Kidney epithelial cell (primary cell): ENCODE measurements at regions not wholly inside any gene's neighbourhood (a gene's known extent, or its start where the extent isn't known, plus 50 kb on each side); places are given as distances from the start of the nearest gene placed in this dataset.

Experiments
- DNase-seq: peaks from one replicate; pipeline ENCODE4 v3.0.0-alpha.2; 2010; ENCODE audit warnings: low read depth
- H3K27me3 ChIP-seq: 2 replicates; pipeline ENCODE4 v1.6.0; 2011; ENCODE audit warnings: low read length; ENCODE audit not compliant: control insufficient read depth, insufficient read depth
- H3K36me3 ChIP-seq: 2 replicates; pipeline ENCODE4 v1.5.1; 2011; ENCODE audit warnings: low read length; ENCODE audit not compliant: control insufficient read depth, insufficient read depth
- H3K4me3 ChIP-seq: 2 replicates; pipeline ENCODE4 v1.5.1; 2011; ENCODE audit warnings: low read depth, mild to moderate bottlenecking, control low read depth, low read length
- TF ChIP-seq, protein P1 (sequence below): IDR thresholded peaks from 2 replicates; pipeline ENCODE4 v1.5.1; 2011; ENCODE audit warnings: mild to moderate bottlenecking, moderate library complexity, low read length, control low read depth, inconsistent platforms; ENCODE audit not compliant: insufficient read depth, poor library complexity, severe bottlenecking

DNA sequence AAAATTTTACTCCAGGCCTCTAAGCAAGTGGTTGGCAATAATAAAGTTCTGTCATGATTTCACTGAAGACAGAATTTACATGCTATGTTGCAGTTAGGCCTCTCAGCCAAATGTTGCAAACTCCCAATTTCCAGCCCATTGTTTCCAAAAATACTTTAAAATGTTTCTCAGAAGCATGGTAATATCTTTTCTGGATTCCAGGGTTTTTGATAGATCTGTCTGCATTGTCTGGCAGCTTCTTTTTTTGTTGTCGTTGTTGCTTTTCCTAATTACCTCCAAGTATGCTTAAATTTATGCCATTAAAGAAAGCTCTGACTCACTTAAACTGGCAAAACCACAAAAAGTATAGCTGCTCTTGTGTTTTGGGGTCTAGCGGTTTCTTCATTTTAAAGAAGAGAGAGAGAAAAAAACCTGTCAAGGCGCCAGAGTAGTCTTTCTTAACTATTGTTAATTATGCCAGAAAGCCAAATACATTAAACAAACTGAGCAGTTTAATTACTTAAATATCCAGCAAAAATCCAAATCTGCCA, 97.0 kb downstream of the AGTR2 start:
- TF ChIP-seq, protein P1, sequence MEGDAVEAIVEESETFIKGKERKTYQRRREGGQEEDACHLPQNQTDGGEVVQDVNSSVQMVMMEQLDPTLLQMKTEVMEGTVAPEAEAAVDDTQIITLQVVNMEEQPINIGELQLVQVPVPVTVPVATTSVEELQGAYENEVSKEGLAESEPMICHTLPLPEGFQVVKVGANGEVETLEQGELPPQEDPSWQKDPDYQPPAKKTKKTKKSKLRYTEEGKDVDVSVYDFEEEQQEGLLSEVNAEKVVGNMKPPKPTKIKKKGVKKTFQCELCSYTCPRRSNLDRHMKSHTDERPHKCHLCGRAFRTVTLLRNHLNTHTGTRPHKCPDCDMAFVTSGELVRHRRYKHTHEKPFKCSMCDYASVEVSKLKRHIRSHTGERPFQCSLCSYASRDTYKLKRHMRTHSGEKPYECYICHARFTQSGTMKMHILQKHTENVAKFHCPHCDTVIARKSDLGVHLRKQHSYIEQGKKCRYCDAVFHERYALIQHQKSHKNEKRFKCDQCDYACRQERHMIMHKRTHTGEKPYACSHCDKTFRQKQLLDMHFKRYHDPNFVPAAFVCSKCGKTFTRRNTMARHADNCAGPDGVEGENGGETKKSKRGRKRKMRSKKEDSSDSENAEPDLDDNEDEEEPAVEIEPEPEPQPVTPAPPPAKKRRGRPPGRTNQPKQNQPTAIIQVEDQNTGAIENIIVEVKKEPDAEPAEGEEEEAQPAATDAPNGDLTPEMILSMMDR, result no peak
- H3K4me3 ChIP-seq, result no peak overlapping the region
- H3K27me3 ChIP-seq, result no peaks in the 10 kb centered on the region
- DNase-seq, result no peak
- H3K36me3 ChIP-seq, result no peaks in the 10 kb centered on the region

- Histone ChIP-seq H3K4me3 (no peak overlapping the region), H3K27me3 (no peaks in the 10 kb centered on the region), H3K36me3 (no peaks in the 10 kb centered on the region)
- TF ChIP-seq, protein P1, result no peak
- DNase-seq, result peak; percentile 72
Measured at GRCh38 chrX:116272322-116272721, 101.8 kb downstream of the AGTR2 start.

- Histone ChIP-seq H3K4me3 (no peak overlapping the region), H3K27me3 (no peaks in the 10 kb centered on the region), H3K36me3 (no peaks in the 10 kb centered on the region)
- TF ChIP-seq, protein P1, result no peak
- DNase-seq, result no peak
Measured at GRCh38 chrX:116272861-116273260, 102.3 kb downstream of the AGTR2 start.

- DNase-seq, result no peak
- Histone ChIP-seq H3K27me3 (no peaks in the 10 kb centered on the region), H3K36me3 (no peaks in the 10 kb centered on the region), H3K4me3 (no peak overlapping the region)
- TF ChIP-seq, protein P1, result no peak
Measured at GRCh38 chrX:116276261-116276660, 105.7 kb downstream of the AGTR2 start.

DNA sequence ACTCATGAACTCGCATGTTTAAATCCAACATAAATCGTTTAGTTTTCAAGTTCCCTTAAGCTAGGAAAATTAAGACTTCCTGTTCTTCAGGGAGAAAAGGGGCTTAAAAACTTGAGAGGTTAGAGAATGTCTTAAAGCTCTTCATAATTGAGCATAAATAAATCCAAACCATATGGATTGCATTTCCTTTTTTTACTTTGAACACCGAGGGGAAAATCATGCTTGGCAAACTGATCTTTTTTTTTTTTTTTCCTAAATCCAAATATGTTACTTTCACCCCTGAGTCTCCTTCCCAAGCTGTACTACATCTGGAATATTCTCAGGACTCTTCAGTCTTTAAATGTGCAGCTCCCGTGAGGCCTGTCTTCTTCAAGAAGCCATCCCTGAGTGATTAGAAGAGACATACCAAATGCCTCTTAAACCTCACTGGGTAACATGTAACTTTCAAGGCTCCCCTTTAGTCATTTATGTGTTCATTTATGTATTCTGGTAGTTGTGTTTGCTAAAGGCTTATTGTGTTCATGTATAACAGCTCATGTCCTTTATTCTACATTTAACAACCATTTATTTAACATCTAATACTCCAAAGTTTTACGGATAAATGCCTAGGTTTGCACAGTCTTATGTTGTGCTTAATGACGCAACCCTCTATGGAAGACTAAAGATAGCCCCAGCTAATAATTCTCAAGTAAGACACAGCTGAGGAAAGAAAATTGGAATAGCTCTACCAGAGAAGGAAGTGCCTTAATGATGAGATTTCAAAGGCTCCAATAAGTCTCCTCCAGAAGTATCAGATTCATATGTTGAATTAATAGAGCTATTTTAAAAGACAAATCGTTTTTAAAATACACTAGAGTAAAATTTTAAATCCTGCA, 107.0 kb downstream of the AGTR2 start:
- H3K36me3 ChIP-seq, result no peaks in the 10 kb centered on the region
- no peak for DNase-seq
- no peak overlapping the region for H3K4me3 ChIP-seq
- TF ChIP-seq, protein P1, result no peak
- H3K27me3 ChIP-seq, result no peaks in the 10 kb centered on the region
